Brain pericyte (primary cell): ENCODE measurements at regions not wholly inside any gene's neighbourhood (a gene's known extent, or its start where the extent isn't known, plus 50 kb on each side); places are given as distances from the start of the nearest gene placed in this dataset.

Experiments
- DNase-seq: peaks from one replicate; pipeline ENCODE4 v3.0.0-alpha.2; 2012; ENCODE audit warnings: low read depth, low spot score

GRCh38 chr4:125688841-125689240 lies 374.1 kb downstream of the FAT4 start:
- DNase-seq, result no peak

- no peak for DNase-seq
These were observed 375.1 kb downstream of the FAT4 start for GRCh38 chr4:125689805-125690204.

GRCh38 chr4:125693228-125693627 lies 378.5 kb downstream of the FAT4 start:
- DNase-seq, result no peak

GRCh38 chr4:125702406-125702805 lies 387.7 kb downstream of the FAT4 start:
- no peak for DNase-seq

- DNase-seq, result no peak
These were observed 388.7 kb downstream of the FAT4 start for GRCh38 chr4:125703443-125703842.

- no peak for DNase-seq
These were observed 390.0 kb downstream of the FAT4 start for GRCh38 chr4:125704726-125705125.

- no peak for DNase-seq
These were observed 390.9 kb downstream of the FAT4 start for GRCh38 chr4:125705681-125706080.

GRCh38 chr4:125707397-125707796 lies 392.6 kb downstream of the FAT4 start:
- DNase-seq, result no peak

- no peak for DNase-seq
These were observed 396.0 kb downstream of the FAT4 start for GRCh38 chr4:125710766-125711165.

- no peak for DNase-seq
These were observed 399.3 kb downstream of the FAT4 start for GRCh38 chr4:125714049-125714448.

GRCh38 chr4:125714845-125715244 lies 400.1 kb downstream of the FAT4 start:
- no peak for DNase-seq

- DNase-seq, result no peak
These were observed 405.2 kb downstream of the FAT4 start for GRCh38 chr4:125719987-125720386.

GRCh38 chr4:125722009-125722408 lies 407.3 kb downstream of the FAT4 start:
- DNase-seq, result no peak

GRCh38 chr4:125725957-125726525 lies 411.3 kb downstream of the FAT4 start:
- DNase-seq, result no peak

GRCh38 chr4:125727931-125728330 lies 413.2 kb downstream of the FAT4 start:
- no peak for DNase-seq

GRCh38 chr4:125728568-125728967 lies 413.8 kb downstream of the FAT4 start:
- peak; percentile 70 for DNase-seq

GRCh38 chr4:125729171-125729570 lies 414.4 kb downstream of the FAT4 start:
- DNase-seq, result no peak

GRCh38 chr4:125732632-125733031 lies 417.9 kb downstream of the FAT4 start:
- no peak for DNase-seq

- DNase-seq, result no peak
These were observed 419.7 kb downstream of the FAT4 start for GRCh38 chr4:125734504-125734903.

GRCh38 chr4:125735102-125735501 lies 420.3 kb downstream of the FAT4 start:
- no peak for DNase-seq

GRCh38 chr4:125736057-125736456 lies 421.3 kb downstream of the FAT4 start:
- peak; percentile 71 for DNase-seq

- DNase-seq, result no peak
These were observed 425.0 kb downstream of the FAT4 start for GRCh38 chr4:125739760-125740159.

- DNase-seq, result no peak
These were observed 427.2 kb downstream of the FAT4 start for GRCh38 chr4:125741825-125742452.

- no peak for DNase-seq
These were observed 430.2 kb downstream of the FAT4 start for GRCh38 chr4:125744891-125745364.
